ENCODE measurements at regions not wholly inside any gene's neighbourhood (a gene's known extent, or its start where the extent isn't known, plus 50 kb on each side); places are given as distances from the start of the nearest gene placed in this dataset.

- no peak for DNase-seq (ENCODE audit: low spot score in 2 of 2)
- no peak for TF ChIP-seq POLR2A (IDR thresholded peaks at IDR 0.05)
- no peak for TF ChIP-seq CTCF (IDR thresholded peaks at IDR 0.05)
- intact Hi-C loops (cut with DNase I; ENCODE audit: low total_unique reads), result no loop called here
Measured at GRCh38 chr6:165941249-165941775, 226.3 kb downstream of the TBXT start.

GRCh38 chr6:165940366-165940765 is 227.3 kb downstream of the TBXT start:
- intact Hi-C loops (cut with DNase I; ENCODE audit: low total_unique reads), result no loop called here
- 89 to 92% methylated on average over 26 of the region's 26 CpGs for WGBS, 2 donors
- TF ChIP-seq POLR2A (IDR thresholded peaks at IDR 0.05) (no peak), CTCF (IDR thresholded peaks at IDR 0.05) (no peak)
- no peak for DNase-seq (ENCODE audit: low spot score in 2 of 2)
- H3K4me3 ChIP-seq (ENCODE audit: low read depth, poor library complexity, severe bottlenecking), result no peak overlapping the region

More at GRCh38 chr6:165941249-165941775, 226.3 kb downstream of the TBXT start:
- WGBS, 2 donors, result 88 to 90% methylated on average over 5 of the region's 5 CpGs
- H3K4me3 ChIP-seq (ENCODE audit: low read depth, poor library complexity, severe bottlenecking), result no peak overlapping the region

DNA sequence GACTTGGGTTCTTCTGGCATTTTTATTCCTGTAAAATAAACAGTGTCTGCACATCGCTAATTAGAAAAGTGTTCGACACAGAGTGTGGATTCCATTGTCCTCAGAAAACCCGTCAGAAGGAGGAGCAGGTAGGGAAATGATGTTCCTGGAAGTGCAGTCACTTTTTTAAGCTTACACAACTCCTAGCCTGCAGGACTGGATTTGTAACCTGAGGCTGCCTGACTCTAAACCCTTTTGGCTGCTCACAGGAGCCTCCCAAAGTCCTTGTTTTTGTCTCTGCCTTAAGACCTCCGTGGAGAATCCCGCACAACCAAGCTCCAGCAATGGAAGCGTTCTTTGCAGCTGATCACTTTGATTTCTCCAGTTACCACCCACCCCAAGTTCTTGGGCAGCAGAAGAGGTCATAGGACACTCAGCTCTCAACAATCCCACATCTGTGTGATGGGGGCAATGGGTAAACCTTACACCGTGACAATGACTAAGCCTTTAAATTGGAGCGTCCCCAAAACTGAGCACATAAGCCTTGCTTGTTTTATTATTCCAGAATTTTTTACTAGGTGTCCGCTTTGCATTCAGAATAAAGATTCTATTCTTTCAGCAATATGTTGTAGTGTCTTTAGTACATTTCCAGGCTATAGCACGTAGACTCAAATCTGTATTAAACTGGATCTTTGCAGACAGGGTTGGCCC is 227.9 kb downstream of the TBXT start:
- WGBS, 2 donors, result 64 to 72% methylated on average over 10 of the region's 10 CpGs
- TF ChIP-seq POLR2A (IDR thresholded peaks at IDR 0.05) (no peak), CTCF (IDR thresholded peaks at IDR 0.05) (no peak)
- no peak overlapping the region for H3K4me3 ChIP-seq (ENCODE audit: low read depth, poor library complexity, severe bottlenecking)
- intact Hi-C loops (cut with DNase I; ENCODE audit: low total_unique reads), result no loop called here
- no peak for DNase-seq (ENCODE audit: low spot score in 2 of 2)

GRCh38 chr6:165939047-165939446 is 228.6 kb downstream of the TBXT start:
- no peak for TF ChIP-seq POLR2A (IDR thresholded peaks at IDR 0.05)
- no peak for TF ChIP-seq CTCF (IDR thresholded peaks at IDR 0.05)
- no peak for DNase-seq (ENCODE audit: low spot score in 2 of 2)
- no peak overlapping the region for H3K4me3 ChIP-seq (ENCODE audit: low read depth, poor library complexity, severe bottlenecking)
- 70 to 79% methylated on average over 5 of the region's 5 CpGs for WGBS, 2 donors
- intact Hi-C loops (cut with DNase I; ENCODE audit: low total_unique reads), result no loop called here

DNA sequence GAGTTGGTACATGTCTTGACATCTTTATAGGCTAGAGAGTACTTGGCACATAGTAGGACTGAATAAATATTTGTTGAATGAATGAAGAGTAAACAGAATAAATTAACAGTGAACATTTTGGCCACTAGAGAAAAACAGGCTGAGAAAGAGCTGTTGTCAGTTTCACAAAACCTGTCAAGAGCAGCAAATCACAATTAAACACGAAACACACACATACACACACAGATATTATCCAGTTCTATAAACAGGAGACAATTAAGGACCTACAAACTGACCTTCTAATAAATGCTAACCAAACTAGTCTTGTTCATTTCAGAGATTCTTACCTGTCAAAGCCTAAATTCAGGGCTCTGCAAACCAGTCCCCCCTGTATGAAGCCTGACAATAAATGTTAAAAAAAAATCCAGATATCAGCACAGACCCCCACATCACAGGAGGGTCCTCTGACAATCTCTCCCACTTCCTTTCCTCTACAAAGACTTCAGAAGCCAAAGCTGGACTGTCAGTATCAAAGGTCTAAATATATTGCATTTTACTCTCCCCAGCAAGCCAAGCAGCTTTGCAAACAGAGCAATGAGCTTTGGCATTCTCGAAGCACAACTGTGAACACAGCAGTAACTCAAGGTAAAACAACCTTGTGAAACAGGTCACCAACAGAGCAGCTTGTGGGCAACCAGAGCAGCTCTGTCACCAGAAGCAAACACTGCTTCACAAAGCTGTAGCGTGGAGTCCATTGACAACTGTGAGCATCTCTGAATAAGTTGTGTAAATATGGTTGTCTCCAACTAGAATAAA is 229.9 kb downstream of the TBXT start:
- intact Hi-C loops (cut with DNase I; ENCODE audit: low total_unique reads), result no loop called here
- no peak for DNase-seq (ENCODE audit: low spot score in 2 of 2)

More for the DNA sequence above, 229.9 kb downstream of the TBXT start:
- no peak for TF ChIP-seq CTCF (IDR thresholded peaks at IDR 0.05)
- TF ChIP-seq POLR2A (IDR thresholded peaks at IDR 0.05), result no peak
- WGBS, 2 donors, result 67 to 74% methylated on average over 3 of the region's 3 CpGs
- H3K4me3 ChIP-seq (ENCODE audit: low read depth, poor library complexity, severe bottlenecking), result no peak overlapping the region

All from lower leg skin (tissue), 4 donors.